H1 (cell line): ENCODE measurements at regions not wholly inside any gene's neighbourhood (a gene's known extent, or its start where the extent isn't known, plus 50 kb on each side); places are given as distances from the start of the nearest gene placed in this dataset.

Experiments used
- CTCF ChIA-PET: fragments of 300-600 bp; sonication (Branson Sonifier 250); formaldehyde crosslinking; loops from one replicate; lab custom pipeline; 2021; ENCODE audit not compliant: partially characterized antibody; lab: Charles Lee
- POLR2A ChIA-PET: fragments of 300-600 bp; sonication (Branson Sonifier 250); formaldehyde crosslinking; loops from one replicate; lab custom pipeline; 2021; ENCODE audit warnings: inconsistent platforms; ENCODE audit not compliant: partially characterized antibody; lab: Charles Lee
- DNase-seq, 2 experiments: peaks; one replicate each; pipeline versions ENCODE4 v3.0.0 to v3.0.0-alpha.2; 2010 to 2022; ENCODE audit warnings: low spot score in 2 of 2, low read depth in 1 of 2, mixed read lengths in 1 of 2
- FAIRE-seq: peaks from 2 replicates; lab custom pipeline; 2011; peaks lifted over from hg19 to GRCh38; lab: Jason Lieb, UNC
- H2AFZ ChIP-seq: 2 replicates; pipeline ENCODE4 v1.8.1; 2012; ENCODE audit warnings: low read length, inconsistent platforms
- H2AK5ac ChIP-seq: 2 replicates; pipeline ENCODE4 v1.6.1; 2013; ENCODE audit warnings: low read depth, low read length
- H2BK120ac ChIP-seq: replicated peaks from 2 replicates; pipeline ENCODE3; 2013; ENCODE audit warnings: low read depth, low read length, inconsistent platforms
- H2BK12ac ChIP-seq: 2 replicates; pipeline ENCODE4 v1.6.1; 2013; ENCODE audit warnings: low read depth, low read length
- H2BK15ac ChIP-seq: 2 replicates; pipeline ENCODE4 v1.6.1; 2013; ENCODE audit warnings: low read length
- H2BK20ac ChIP-seq: 2 replicates; pipeline ENCODE4 v1.6.1; 2013; ENCODE audit warnings: low read length
- H2BK5ac ChIP-seq: 2 replicates; pipeline ENCODE4 v1.6.1; 2013; ENCODE audit warnings: low read depth, low read length
- H3K14ac ChIP-seq: 2 replicates; pipeline ENCODE4 v1.6.1; 2013; ENCODE audit warnings: inconsistent platforms; ENCODE audit not compliant: insufficient read length
- H3K18ac ChIP-seq: 2 replicates; pipeline ENCODE4 v1.6.1; 2013; ENCODE audit warnings: low read length; ENCODE audit errors: extremely low read depth
- H3K23ac ChIP-seq: 2 replicates; pipeline ENCODE4 v1.6.1; 2013; ENCODE audit warnings: inconsistent platforms; ENCODE audit not compliant: insufficient read length
- H3K23me2 ChIP-seq: 2 replicates; pipeline ENCODE4 v1.6.1; 2013; ENCODE audit warnings: low read depth, low read length
- H3K27ac ChIP-seq: 2 replicates; pipeline ENCODE4 v1.6.1; 2011; ENCODE audit warnings: low read depth, low read length, inconsistent platforms
- H3K27me3 ChIP-seq, 4 experiments: replicated peaks in 1 of 4; 1 replicate in 1 of 4; 2 replicates in 3 of 4; pipeline versions ENCODE4 v1.6.1 to v1.8.1; 2011 to 2013; ENCODE audit warnings: low read length in 3 of 4, mild to moderate bottlenecking in 3 of 4, inconsistent platforms in 2 of 4, mixed read lengths in 2 of 4, moderate library complexity in 1 of 4; ENCODE audit not compliant: control insufficient read depth in 3 of 4, insufficient read depth in 3 of 4; ENCODE audit errors: extremely low read depth in 1 of 4
- H3K36me3 ChIP-seq, 4 experiments: 2 replicates each; pipeline versions ENCODE4 v1.6.1 to v1.8.1; 2011 to 2013; ENCODE audit warnings: mild to moderate bottlenecking in 4 of 4, low read length in 3 of 4, moderate library complexity in 2 of 4, control low read depth in 1 of 4, inconsistent platforms in 1 of 4; ENCODE audit not compliant: insufficient read depth in 4 of 4, control insufficient read depth in 2 of 4
- H3K4ac ChIP-seq: replicated peaks from 2 replicates; pipeline ENCODE3; 2013; ENCODE audit warnings: low read length, low read depth, mixed read lengths, inconsistent platforms; ENCODE audit not compliant: insufficient read length
- H3K4me1 ChIP-seq, 4 experiments: replicated peaks in 1 of 4; 1 replicate in 1 of 4; 2 replicates in 3 of 4; pipeline versions ENCODE4 v1.6.1 to v1.8.1; 2011 to 2013; ENCODE audit warnings: low read length in 3 of 4, inconsistent platforms in 2 of 4, mixed read lengths in 1 of 4; ENCODE audit not compliant: insufficient read depth in 4 of 4, control insufficient read depth in 3 of 4
- H3K4me2 ChIP-seq, 2 experiments: 2 replicates each; pipeline versions ENCODE4 v1.6.1 to v1.8.1; 2011 to 2013; ENCODE audit warnings: low read depth in 2 of 2, low read length in 2 of 2, control low read depth in 1 of 2, inconsistent platforms in 1 of 2, mild to moderate bottlenecking in 1 of 2; ENCODE audit not compliant: insufficient read depth in 1 of 2
- H3K4me3 ChIP-seq, 4 experiments: fragments of 200-600, 300-600 bp in 1 of 4; sonication (generic), shearing (Covaris generic), sonication (Bioruptor Twin) in 1 of 4; 2 replicates each; pipeline versions ENCODE4 v1.5.1 to v1.8.1; 2011 to 2016; ENCODE audit warnings: low read length in 4 of 4, low read depth in 3 of 4, control low read depth in 2 of 4, inconsistent platforms in 2 of 4, mild to moderate bottlenecking in 2 of 4, mixed read lengths in 1 of 4, moderate library complexity in 1 of 4; ENCODE audit not compliant: insufficient read depth in 2 of 4; ENCODE audit errors: extremely low read depth in 1 of 4
- H3K56ac ChIP-seq: replicated peaks from 2 replicates; pipeline ENCODE3; 2013; ENCODE audit warnings: low read depth, mild to moderate bottlenecking, mixed read lengths, low read length, inconsistent platforms; ENCODE audit not compliant: insufficient read length
- H3K79me1 ChIP-seq: 2 replicates; pipeline ENCODE4 v1.6.1; 2013; ENCODE audit warnings: low read depth, low read length, control low read depth
- H3K79me2 ChIP-seq, 2 experiments: 2 replicates each; pipeline versions ENCODE4 v1.6.1 to v1.8.1; 2012 to 2013; ENCODE audit warnings: low read length in 2 of 2, mild to moderate bottlenecking in 2 of 2, inconsistent platforms in 1 of 2; ENCODE audit not compliant: insufficient read depth in 2 of 2, control insufficient read depth in 1 of 2
- H3K9ac ChIP-seq, 4 experiments: replicated peaks in 1 of 4; 1 replicate in 1 of 4; 2 replicates in 3 of 4; pipeline versions ENCODE4 v1.6.1 to v1.8.1; 2011 to 2013; ENCODE audit warnings: low read depth in 3 of 4, low read length in 3 of 4, control low read depth in 2 of 4, mild to moderate bottlenecking in 2 of 4, moderate library complexity in 2 of 4, inconsistent platforms in 1 of 4; ENCODE audit errors: extremely low read depth in 1 of 4
- H3K9me3 ChIP-seq, 2 experiments: 2 replicates each; pipeline versions ENCODE4 v1.6.1 to v1.8.1; 2012 to 2013; ENCODE audit warnings: mild to moderate bottlenecking in 2 of 2, moderate library complexity in 2 of 2, control low read depth in 1 of 2, inconsistent platforms in 1 of 2, low read depth in 1 of 2, low read length in 1 of 2, mixed read lengths in 1 of 2; ENCODE audit not compliant: insufficient read depth in 2 of 2
- H4K20me1 ChIP-seq, 2 experiments: replicated peaks in 1 of 2; 2 replicates each; pipeline versions ENCODE3 to v1.8.1; 2011 to 2013; ENCODE audit warnings: inconsistent platforms in 2 of 2, low read length in 2 of 2, mild to moderate bottlenecking in 1 of 2; ENCODE audit not compliant: insufficient read depth in 2 of 2, control insufficient read depth in 1 of 2
- H4K5ac ChIP-seq: 2 replicates; pipeline ENCODE4 v1.6.1; 2013; ENCODE audit warnings: low read length, low read depth, mixed read lengths, inconsistent platforms; ENCODE audit not compliant: insufficient read length
- H4K8ac ChIP-seq: 2 replicates; pipeline ENCODE4 v1.8.0; 2013; ENCODE audit warnings: mild to moderate bottlenecking, moderate library complexity, low read length, inconsistent platforms; ENCODE audit not compliant: insufficient read depth; ENCODE audit errors: extremely low read depth
- H4K91ac ChIP-seq: replicated peaks from 2 replicates; pipeline ENCODE3; 2013; ENCODE audit warnings: low read length, mixed read lengths, inconsistent platforms; ENCODE audit not compliant: insufficient read length
- HDAC2 ChIP-seq, 2 experiments: fragments of 300-600 bp in 1 of 2; sonication (generic) in 1 of 2; IDR thresholded peaks; 2 replicates each; pipeline ENCODE4 v1.6.1; 2011 to 2012; ENCODE audit warnings: low read depth in 2 of 2, low read length in 2 of 2, mild to moderate bottlenecking in 2 of 2, moderate library complexity in 2 of 2, borderline replicate concordance in 1 of 2, inconsistent platforms in 1 of 2
- SUZ12 ChIP-seq: fragments of 200-600 bp; sonication (generic); IDR thresholded peaks from 2 replicates; pipeline ENCODE4 v1.6.1; 2012; ENCODE audit warnings: mild to moderate bottlenecking, inconsistent platforms, low read length, moderate library complexity, mixed read lengths
- TAF7 ChIP-seq: optimal IDR thresholded peaks from 2 replicates; pipeline ENCODE3; 2011; ENCODE audit warnings: low read depth, mild to moderate bottlenecking, inconsistent platforms, low read length, moderate library complexity, borderline replicate concordance
- WGBS, 2 experiments: shearing (Covaris generic) in 1 of 2; methylation state at CpG; one replicate each; pipeline versions ENCODE4 v1.1.6 to v1.1.7; 2013 to 2015; ENCODE audit warnings: low lambda C conversion rate in 2 of 2, mixed read lengths in 2 of 2, inconsistent platforms in 1 of 2, low coverage in 1 of 2, missing lambda C conversion rate in 1 of 2; ENCODE audit not compliant: insufficient replicate concordance in 2 of 2, insufficient coverage in 1 of 2, insufficient read length in 1 of 2; ENCODE audit errors: extremely low coverage in 1 of 2, missing lambda C conversion rate in 1 of 2; 5-methylcytosine and 5-hydroxymethylcytosine counted together

DNA sequence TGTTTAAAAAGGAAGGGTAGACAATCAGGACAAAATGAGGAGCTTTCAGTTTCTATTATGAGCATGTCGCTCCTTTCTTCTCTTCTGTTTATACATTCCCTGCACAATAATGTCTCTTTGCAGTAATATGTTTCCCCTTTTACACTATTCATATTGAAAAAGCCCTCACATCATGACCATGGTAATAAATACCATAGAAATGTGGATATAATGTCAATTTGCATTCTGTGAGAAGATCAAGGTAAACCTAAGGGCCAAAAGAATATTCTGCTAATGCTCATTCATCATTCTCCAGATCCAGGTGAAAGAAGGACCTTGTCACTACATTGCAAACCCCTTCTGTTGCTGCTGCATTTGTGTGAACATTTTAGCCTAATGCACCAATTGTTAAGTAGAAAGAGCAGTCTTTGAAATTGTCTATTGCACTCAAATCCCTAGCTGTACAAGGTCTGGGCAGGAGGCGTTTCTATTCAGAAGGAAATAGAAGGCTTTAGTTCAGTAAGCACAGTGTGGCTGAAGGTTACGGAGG, 117.6 kb upstream of the SOX21 start:
- Histone ChIP-seq H2BK120ac (no peak overlapping the region), H3K79me1 (no peaks in the 10 kb centered on the region), H3K4me3 (no peak overlapping the region), H3K27me3 (no peaks in the 10 kb centered on the region; a peak in 1 of 7 replicates), H4K91ac (no peak overlapping the region), H3K23me2 (no peaks in the 10 kb centered on the region), H2BK20ac (no peak overlapping the region), H3K4ac (no peak overlapping the region), H3K56ac (no peak overlapping the region), H2BK15ac (no peak overlapping the region), H4K5ac (no peak overlapping the region), H3K18ac (no peak overlapping the region), H2BK5ac (no peak overlapping the region), H4K20me1 (no peaks in the 10 kb centered on the region), H3K4me1 (peaks cover 0 to 16% (median 3%) of the 10 kb centered on the region in 4 experiments; a peak in 4 of 7 replicates), H3K4me2 (no peak overlapping the region), H3K14ac (no peak overlapping the region), H2AFZ (no peak overlapping the region), H3K23ac (no peak overlapping the region), H2BK12ac (no peak overlapping the region), H2AK5ac (no peak overlapping the region), H4K8ac (no peak overlapping the region), H3K27ac (no peak overlapping the region), H3K9me3 (no peaks in the 10 kb centered on the region), H3K9ac (no peak overlapping the region), H3K79me2 (no peaks in the 10 kb centered on the region), H3K36me3 (no peaks in the 10 kb centered on the region)
- no peak for DNase-seq
- POLR2A ChIA-PET: no interaction called here
- FAIRE-seq: no peak
- WGBS, 2 experiments: 85% methylated on average over 3 of the region's 3 CpGs; no CpG with 5 or more reads in 1 of the 2 experiments
- CTCF ChIA-PET: interaction anchor here (0.9 kb wide), 1 partner anchor 114 kb away, joined by 3 read pairs; no protein-coding TSS in a partner anchor
- TF ChIP-seq TAF7: no peak
- no peak for TF ChIP-seq HDAC2 (IDR thresholded peaks at IDR 0.05; ENCODE audit: borderline replicate concordance in 1 of 2, low read depth in 2 of 2, low read length in 2 of 2)
- no peak for TF ChIP-seq SUZ12
